Activated naive CD4-positive, alpha-beta T cell treated with Interleukin-2 at 50 U/mL for 16 hours (primary cell): ENCODE measurements at regions not wholly inside any gene's neighbourhood (a gene's known extent, or its start where the extent isn't known, plus 50 kb on each side); places are given as distances from the start of the nearest gene placed in this dataset.

ENCODE experiments used
- DNase-seq: peaks from one replicate; pipeline ENCODE4 v3.0.0-alpha.2; 2020

GRCh38 chr12:111193977-111194702, 174.8 kb downstream of the PHETA1 start:
- DNase-seq = no peak

DNA sequence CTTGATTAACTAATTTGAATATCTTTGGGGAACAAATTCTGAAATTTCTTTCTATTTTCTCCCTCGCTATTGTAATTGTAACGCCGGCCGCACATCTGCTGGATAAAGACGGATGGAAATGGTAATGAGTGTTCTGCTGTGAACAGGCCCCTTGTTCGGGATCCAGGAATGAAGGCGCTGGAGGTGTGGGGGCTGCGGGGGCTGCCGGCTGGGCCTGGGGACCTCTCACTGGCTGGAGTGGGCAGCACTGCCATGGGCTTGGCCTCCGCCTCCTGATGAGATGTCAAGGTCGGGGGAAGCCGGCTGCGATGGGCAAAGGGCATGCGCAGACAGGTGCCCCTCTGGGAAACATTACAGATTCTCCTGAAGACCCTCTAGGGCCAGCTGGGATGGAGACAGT, 175.4 kb downstream of the PHETA1 start:
- no peak for DNase-seq

- no peak for DNase-seq
These were observed 175.8 kb downstream of the PHETA1 start for GRCh38 chr12:111193067-111193466.

GRCh38 chr12:111192647-111193046, 176.2 kb downstream of the PHETA1 start:
- no peak for DNase-seq

DNA sequence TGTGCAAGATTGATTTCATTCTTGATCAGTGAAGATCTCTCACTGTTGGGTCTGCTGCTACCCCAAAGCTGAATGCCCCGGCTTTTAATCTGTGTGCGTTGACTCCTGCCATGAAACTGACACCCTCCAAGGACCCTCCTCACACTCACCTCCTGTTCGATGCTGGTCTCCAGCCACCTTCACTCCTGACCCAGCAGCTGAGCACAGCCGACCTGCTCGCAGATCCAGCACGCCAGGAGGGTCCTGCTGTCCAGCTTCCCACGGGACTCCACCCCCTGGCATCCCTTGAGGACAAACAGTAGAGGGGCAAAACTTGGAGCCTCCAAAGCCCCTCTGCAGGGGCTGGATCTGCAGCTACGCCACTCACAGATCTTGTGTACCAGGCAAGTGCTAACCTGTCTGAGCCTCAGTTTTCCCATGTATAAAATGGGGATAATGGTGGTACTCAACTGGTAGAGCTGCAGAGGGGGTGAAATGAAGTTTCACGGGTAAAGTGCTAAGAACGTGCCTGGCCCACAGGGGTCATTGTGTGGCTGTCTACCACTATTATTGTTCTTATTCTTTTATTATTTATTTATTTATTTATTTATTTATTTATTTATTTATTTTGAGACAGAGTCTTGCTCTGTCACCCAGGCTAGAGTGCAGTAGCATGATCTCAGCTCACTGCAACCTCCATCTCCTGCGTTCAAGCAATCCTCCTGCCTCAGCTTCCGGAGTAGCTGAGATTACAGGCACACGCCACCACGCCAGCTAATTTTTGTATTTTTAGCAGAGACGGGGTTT, 178.0 kb downstream of the PHETA1 start:
- DNase-seq = no peak

- DNase-seq = no peak
These were observed 179.1 kb downstream of the PHETA1 start for GRCh38 chr12:111189792-111190191.

DNA sequence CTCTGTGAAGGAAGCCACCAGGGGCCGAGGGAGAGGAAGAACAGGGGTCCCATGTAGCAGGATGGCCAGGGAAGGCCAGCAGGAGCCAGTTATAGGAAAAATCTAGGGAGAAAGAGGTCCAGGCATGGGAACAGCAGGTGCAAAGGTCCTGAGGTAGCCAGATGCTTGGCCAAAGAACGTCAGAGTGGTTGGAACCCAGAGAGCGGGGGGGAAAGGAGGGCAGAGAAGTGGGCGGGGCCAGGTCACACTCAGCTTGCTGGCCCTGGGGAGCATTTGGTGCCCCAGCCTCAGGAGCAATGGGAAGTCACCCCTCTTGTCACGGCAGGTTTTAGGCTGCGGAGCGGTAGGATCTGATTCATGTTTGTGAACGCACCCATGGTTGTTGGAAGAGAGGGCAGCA, 180.5 kb downstream of the PHETA1 start:
- DNase-seq = no peak

DNA sequence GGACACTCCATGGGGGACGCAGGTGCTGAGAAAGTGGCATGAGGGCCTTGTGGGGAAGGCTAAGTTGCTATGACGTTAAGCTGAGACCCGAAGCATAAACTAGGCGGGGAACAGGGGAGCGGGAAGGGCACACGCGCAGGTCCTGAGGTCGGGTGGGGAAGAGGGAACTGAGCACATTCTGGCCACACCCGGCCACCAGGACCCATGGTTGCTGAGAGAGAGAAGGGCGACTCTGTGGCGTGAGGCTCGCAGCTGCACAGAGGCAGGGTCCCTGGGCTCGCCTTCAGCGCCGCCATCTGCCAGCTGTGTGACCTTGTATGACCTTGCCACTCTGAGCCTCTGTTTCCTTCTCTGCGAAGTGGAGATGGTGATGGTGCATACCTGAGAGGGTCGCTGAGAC, 182.5 kb downstream of the PHETA1 start:
- DNase-seq = no peak

- no peak for DNase-seq
These were observed 183.0 kb downstream of the PHETA1 start for GRCh38 chr12:111185889-111186227.

DNA sequence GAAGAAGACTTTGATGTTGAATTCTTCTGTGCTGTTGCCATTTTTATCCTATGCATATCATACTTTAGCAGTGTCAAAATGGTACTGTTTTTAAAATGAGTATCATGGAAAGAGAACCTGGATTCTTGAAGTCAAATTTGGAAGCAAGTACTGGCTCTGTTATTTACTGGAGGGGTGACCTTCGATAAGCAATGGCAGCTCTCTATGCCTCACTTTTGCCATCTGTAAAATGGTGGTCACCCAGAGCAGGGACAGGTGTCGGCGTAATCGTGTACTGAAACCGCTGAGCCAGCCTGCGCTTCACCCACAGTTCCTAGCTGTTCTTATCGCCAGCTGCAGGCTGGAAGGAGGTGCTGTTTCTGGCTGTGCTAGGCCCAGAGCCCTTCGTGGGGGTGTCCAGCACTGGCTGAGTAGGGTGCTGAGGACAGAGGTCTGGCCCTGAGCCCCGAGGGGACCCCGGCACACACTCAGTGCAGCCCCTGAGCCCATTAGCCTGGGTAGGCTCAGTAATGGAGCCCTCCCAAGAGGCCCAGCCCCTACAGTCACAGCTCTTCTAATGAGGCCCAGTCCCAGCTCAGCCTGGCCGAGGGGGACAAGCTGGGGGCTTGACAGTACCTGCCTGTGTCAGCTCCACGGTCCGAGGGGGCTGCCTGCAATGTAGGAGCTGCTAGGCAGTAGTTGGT, 183.5 kb downstream of the PHETA1 start:
- no peak for DNase-seq

- DNase-seq = no peak
These were observed 184.7 kb downstream of the PHETA1 start for GRCh38 chr12:111184161-111184560.

GRCh38 chr12:111183094-111183493, 185.8 kb downstream of the PHETA1 start:
- DNase-seq = no peak

GRCh38 chr12:111182382-111182781, 186.5 kb downstream of the PHETA1 start:
- no peak for DNase-seq

DNA sequence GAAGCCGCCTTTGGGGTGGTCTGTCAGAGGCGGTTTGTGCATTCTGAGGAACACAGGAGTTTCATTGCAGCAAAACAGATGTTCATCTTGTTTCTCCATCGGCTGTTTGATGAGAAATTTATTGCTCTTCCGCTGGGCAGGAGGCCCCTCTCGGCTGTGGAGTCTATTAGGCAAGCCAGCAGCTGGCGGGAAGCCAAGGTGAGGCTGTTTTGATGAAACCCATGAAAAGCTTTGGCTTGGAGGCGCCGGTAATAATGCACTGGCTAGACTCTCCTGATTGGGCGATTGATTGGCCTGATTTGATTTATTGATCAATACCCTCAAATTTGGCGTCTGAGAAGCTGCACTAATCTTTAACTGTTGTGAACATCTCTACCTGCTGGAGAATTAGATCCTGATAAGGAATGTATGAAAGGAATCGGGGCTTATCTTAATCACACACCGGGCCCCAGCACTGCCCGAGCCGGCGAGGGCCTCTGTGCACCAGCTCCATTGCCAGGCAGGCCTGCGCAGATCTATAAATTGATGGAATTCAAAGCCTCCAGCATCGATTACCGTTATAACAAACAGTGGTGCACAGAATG, 187.7 kb downstream of the PHETA1 start:
- no peak for DNase-seq

- no peak for DNase-seq
These were observed 188.3 kb downstream of the PHETA1 start for GRCh38 chr12:111180426-111181142.

DNA sequence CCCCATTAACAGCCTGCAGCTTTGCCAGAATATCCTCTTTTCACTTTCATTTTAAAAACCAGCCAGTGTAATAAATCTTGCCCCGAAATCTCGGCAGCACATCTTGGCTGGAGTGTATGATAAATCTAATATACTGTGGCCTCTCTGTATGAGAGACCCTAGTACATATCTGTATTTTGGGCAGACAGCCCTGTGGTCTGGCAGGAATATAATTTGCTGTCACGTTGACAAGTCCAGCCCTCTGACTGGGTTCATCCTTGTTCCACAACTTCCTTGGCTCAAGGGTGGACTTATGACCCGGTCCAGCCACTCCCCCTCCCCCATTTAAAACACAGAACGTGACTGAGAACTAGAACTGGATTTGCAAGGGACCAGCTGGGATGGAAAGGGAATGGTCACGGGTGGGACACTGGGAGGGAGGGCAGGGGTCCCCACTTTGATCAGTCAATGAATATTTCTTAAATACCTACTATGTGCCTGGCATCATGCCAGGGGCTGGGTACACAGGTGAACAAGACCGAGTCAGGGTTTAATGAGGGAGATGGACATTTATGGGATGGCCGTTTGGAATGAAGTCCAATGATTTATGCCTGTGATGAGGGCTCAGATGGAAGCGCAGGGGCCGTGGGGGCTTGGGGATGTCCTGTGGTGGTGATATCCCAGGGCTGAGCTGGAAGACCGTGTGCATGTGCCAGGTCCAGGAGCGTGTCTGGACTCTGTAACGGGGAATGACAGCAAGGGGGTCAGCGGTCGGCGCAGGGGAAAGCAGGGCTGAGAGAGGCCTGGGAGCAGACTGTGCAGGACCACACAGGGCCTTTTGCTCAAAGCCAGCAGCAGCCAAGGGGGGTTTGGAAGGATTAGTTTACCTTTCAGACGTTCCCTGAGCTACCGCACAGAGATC, 190.5 kb downstream of the PHETA1 start:
- DNase-seq = no peak

GRCh38 chr12:111175396-111176094, 193.3 kb downstream of the PHETA1 start:
- no peak for DNase-seq

GRCh38 chr12:111174961-111175345, 193.9 kb downstream of the PHETA1 start:
- no peak for DNase-seq

DNA sequence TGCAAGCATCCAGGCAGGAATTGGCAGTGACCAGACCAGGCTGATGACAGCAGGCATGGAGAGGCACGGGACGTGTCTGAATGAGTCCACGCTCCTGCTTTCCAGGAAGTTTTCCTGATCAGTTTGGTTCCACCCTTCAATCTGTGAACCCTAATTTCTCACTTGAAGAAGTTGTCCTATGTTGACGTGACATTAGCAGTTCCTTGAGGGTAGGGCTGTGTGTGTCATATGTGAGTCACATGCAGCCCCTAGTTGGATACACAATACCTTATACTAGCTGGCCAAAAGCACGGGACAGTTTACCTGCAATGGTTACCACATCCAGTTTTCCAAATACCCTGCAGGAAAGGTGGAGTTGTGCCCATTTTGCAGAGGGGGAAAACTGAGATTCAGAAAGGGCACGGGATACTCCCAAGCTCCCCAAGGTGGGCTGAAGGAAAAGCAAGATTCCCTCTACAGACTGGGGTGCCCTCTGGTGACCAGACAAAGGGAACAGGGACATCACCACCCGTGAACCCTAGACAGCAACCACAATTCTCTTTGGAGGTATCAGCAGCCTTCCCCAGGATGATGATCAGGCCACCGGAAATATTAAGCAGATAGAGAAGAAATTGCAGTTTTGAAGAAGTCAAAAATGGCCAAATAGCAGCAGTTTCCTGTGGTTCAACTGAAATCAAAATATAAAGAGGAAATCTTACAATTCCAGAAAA, 194.5 kb downstream of the PHETA1 start:
- no peak for DNase-seq

GRCh38 chr12:111173836-111174235, 195.1 kb downstream of the PHETA1 start:
- no peak for DNase-seq

DNA sequence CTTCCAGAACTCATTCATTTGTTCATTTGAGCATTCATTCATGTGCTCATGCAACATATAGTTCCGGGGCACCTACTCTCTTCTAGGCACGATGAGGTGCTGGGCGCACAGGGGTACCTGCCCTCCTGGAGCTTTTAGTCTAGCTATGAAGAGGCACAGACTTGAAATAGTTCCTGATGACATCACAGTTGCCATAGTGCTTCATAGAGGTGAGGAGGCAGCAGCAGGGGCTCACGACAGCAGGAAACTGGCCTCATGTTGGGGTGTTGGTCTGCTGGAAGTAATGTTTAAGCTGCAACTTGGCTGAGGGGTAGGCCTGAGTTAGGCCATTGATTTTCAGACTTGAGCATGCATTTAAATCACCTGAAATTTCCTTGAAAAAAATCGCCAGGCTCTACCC, 195.5 kb downstream of the PHETA1 start:
- no peak for DNase-seq
